ENCODE measurements at regions not wholly inside any gene's neighbourhood (a gene's known extent, or its start where the extent isn't known, plus 50 kb on each side); places are given as distances from the start of the nearest gene placed in this dataset.

DNA sequence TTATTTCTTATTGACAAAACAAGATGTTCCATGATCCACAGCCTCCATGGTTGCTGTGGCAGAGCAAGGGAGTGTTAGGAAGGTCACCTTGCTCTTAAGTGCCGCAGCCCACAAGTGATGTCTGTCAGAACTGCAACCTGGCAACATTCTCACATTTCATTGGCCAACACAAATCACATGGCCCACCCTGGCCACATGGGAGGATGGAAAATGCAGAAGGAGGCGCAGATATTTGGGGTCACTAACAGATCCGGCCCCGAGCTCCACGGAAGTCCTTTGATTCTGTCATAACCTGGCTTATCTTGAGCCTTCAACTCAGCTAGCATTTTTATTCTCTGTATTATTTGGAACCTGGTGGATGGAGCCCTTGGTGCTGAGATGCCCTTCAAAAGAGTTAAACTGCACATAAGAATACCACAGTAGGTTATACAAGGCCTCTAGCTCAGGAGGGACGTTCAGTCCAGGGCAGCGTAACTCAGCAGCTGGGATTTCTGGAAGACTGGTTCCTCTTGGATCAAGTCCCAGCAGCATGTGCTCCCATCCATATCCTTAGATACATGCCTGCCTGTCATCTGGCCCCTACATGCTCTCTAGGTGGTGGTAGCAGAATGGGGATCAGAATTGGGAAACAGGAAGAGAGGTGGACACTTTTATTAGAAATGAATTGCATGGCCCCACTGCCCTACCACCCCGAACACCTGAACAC lies 508.1 kb downstream of the HAPSTR1 start:
- Histone ChIP-seq H3K9ac (ENCODE audit: insufficient read depth, low read length) (no peak overlapping the region), H3K79me2 (ENCODE audit: control insufficient read depth, insufficient read depth, low read length) (no peaks in the 10 kb centered on the region), H3K27ac (ENCODE audit: insufficient read depth, low read length) (no peak overlapping the region), H2AFZ (ENCODE audit: low read length) (no peak overlapping the region), H3K36me3 (ENCODE audit: control insufficient read depth, insufficient read depth, low read length) (no peaks in the 10 kb centered on the region), H3K9me3 (ENCODE audit: control insufficient read depth, insufficient read depth, low read depth, low read length) (no peaks in the 10 kb centered on the region), H3K4me3 (replicated peaks in 1 of 4; ENCODE audit: control extremely low read depth in 1 of 4, insufficient read depth in 1 of 4, low read depth in 3 of 4, low read length in 4 of 4) (no peak overlapping the region), H4K20me1 (ENCODE audit: control insufficient read depth, extremely low read depth, insufficient read depth, low read length) (no peaks in the 10 kb centered on the region), H3K4me1 (ENCODE audit: control insufficient read depth, extremely low read depth, insufficient read depth, low read length) (no peaks in the 10 kb centered on the region), H3K4me2 (ENCODE audit: extremely low read depth, insufficient read depth, low read length) (no peak overlapping the region), H3K27me3 (ENCODE audit: control insufficient read depth, insufficient read depth, low read length) (no peaks in the 10 kb centered on the region)
- DNase-seq (ENCODE audit: low read depth in 2 of 2), result no peak
- TF ChIP-seq CTCF (conservative IDR thresholded peaks at IDR 0.05 in 1 of 2, IDR thresholded peaks at IDR 0.05 in 1 of 2; ENCODE audit: low read depth in 1 of 2, low read length in 2 of 2) (no peak), EZH2 (IDR thresholded peaks at IDR 0.05; ENCODE audit: low read length, missing control alignments) (no peak)

DNA sequence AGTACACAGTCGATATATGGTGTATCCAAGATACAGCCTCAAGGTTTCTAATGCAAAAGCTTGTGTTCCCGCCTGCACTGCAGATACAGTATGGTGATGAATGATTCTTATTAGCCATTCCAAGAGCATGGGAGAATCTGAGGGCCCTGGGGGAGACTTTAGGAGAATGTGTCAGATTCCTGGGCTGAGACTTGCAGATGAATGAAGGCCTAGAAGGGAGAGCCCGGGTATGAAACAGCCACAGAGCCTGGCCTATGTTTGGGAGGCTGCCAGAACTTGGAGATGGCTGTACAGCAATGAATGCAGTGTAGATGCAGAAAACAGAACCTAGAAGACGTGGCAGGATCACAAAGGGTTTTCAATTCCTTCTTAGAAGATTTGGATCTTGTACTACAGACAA lies 510.7 kb downstream of the HAPSTR1 start:
- no peaks in the 10 kb centered on the region for H3K9me3 ChIP-seq (ENCODE audit: control insufficient read depth, insufficient read depth, low read depth, low read length)
- TF ChIP-seq EZH2 (IDR thresholded peaks at IDR 0.05; ENCODE audit: low read length, missing control alignments) (no peak), CTCF (conservative IDR thresholded peaks at IDR 0.05 in 1 of 2, IDR thresholded peaks at IDR 0.05 in 1 of 2; ENCODE audit: low read depth in 1 of 2, low read length in 2 of 2) (no peak)
- no peaks in the 10 kb centered on the region for H3K79me2 ChIP-seq (ENCODE audit: control insufficient read depth, insufficient read depth, low read length)
- no peak overlapping the region for H3K9ac ChIP-seq (ENCODE audit: insufficient read depth, low read length)
- no peak overlapping the region for H3K4me3 ChIP-seq (replicated peaks in 1 of 4; ENCODE audit: control extremely low read depth in 1 of 4, insufficient read depth in 1 of 4, low read depth in 3 of 4, low read length in 4 of 4)
- no peaks in the 10 kb centered on the region for H3K36me3 ChIP-seq (ENCODE audit: control insufficient read depth, insufficient read depth, low read length)
- no peaks in the 10 kb centered on the region for H3K27me3 ChIP-seq (ENCODE audit: control insufficient read depth, insufficient read depth, low read length)
- no peak overlapping the region for H3K27ac ChIP-seq (ENCODE audit: insufficient read depth, low read length)
- no peaks in the 10 kb centered on the region for H3K4me1 ChIP-seq (ENCODE audit: control insufficient read depth, extremely low read depth, insufficient read depth, low read length)
- no peak overlapping the region for H2AFZ ChIP-seq (ENCODE audit: low read length)
- no peaks in the 10 kb centered on the region for H4K20me1 ChIP-seq (ENCODE audit: control insufficient read depth, extremely low read depth, insufficient read depth, low read length)
- DNase-seq (ENCODE audit: low read depth in 2 of 2), result no peak
- no peak overlapping the region for H3K4me2 ChIP-seq (ENCODE audit: extremely low read depth, insufficient read depth, low read length)

DNA sequence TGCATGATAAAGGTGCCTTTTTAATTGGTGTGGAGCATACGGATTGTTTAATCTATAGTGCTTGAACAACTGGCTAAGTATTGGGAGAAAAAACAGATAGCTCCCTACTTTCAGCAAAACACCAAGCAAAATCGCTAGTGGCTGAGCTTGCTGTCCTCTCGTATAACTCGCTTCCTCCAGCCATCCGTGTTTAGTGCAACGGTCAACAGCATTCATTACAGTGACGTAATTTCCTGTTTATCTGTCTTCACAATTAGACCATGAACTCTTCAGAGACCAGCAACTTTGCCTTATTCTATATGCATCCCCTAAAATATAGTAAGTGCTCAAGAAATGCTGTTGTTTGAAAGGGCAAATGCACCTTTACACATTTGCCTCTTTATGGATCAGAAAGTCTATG lies 511.9 kb downstream of the HAPSTR1 start:
- H3K36me3 ChIP-seq (ENCODE audit: control insufficient read depth, insufficient read depth, low read length), result no peaks in the 10 kb centered on the region
- no peak overlapping the region for H3K4me2 ChIP-seq (ENCODE audit: extremely low read depth, insufficient read depth, low read length)
- no peaks in the 10 kb centered on the region for H3K27me3 ChIP-seq (ENCODE audit: control insufficient read depth, insufficient read depth, low read length)
- no peaks in the 10 kb centered on the region for H3K9me3 ChIP-seq (ENCODE audit: control insufficient read depth, insufficient read depth, low read depth, low read length)
- no peak overlapping the region for H3K4me3 ChIP-seq (replicated peaks in 1 of 4; ENCODE audit: control extremely low read depth in 1 of 4, insufficient read depth in 1 of 4, low read depth in 3 of 4, low read length in 4 of 4)
- H2AFZ ChIP-seq (ENCODE audit: low read length), result no peak overlapping the region
- DNase-seq (ENCODE audit: low read depth in 2 of 2), result no peak
- TF ChIP-seq EZH2 (IDR thresholded peaks at IDR 0.05; ENCODE audit: low read length, missing control alignments) (no peak), CTCF (conservative IDR thresholded peaks at IDR 0.05 in 1 of 2, IDR thresholded peaks at IDR 0.05 in 1 of 2; ENCODE audit: low read depth in 1 of 2, low read length in 2 of 2) (no peak)
- no peak overlapping the region for H3K27ac ChIP-seq (ENCODE audit: insufficient read depth, low read length)
- H3K9ac ChIP-seq (ENCODE audit: insufficient read depth, low read length), result no peak overlapping the region
- no peaks in the 10 kb centered on the region for H4K20me1 ChIP-seq (ENCODE audit: control insufficient read depth, extremely low read depth, insufficient read depth, low read length)
- no peaks in the 10 kb centered on the region for H3K79me2 ChIP-seq (ENCODE audit: control insufficient read depth, insufficient read depth, low read length)
- no peaks in the 10 kb centered on the region for H3K4me1 ChIP-seq (ENCODE audit: control insufficient read depth, extremely low read depth, insufficient read depth, low read length)

Data from fibroblast of lung (primary cell).